ENCODE measurements at regions not wholly inside any gene's neighbourhood (a gene's known extent, or its start where the extent isn't known, plus 50 kb on each side); places are given as distances from the start of the nearest gene placed in this dataset.

DNA sequence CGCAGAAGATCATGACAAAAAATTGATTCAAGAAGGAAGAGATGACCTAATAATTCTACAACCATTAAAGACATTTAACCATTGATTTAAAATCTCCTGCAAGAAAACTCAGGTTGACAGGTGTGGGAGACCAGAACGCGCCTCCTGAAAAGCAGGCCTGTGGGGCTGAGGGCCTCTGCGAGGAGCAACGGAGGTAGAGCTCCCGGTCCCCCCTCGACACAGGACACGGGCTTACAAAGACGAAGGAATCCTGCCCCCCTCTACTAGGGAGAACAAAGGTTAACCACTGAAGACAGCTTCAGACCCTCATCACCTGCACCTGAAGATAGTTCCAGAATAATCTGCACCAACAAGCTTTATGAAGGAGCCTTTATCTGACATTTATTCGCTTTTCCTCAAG lies 55.9 kb upstream of the INPP5A start:
- Histone ChIP-seq H3K9me3 (ENCODE audit: control insufficient read depth in 2 of 3, insufficient read depth in 1 of 3, low read length in 3 of 3) (no peaks in the 10 kb centered on the region), H3K27ac (ENCODE audit: low read depth in 2 of 2, low read length in 2 of 2) (no peak overlapping the region), H3K4me1 (ENCODE audit: control insufficient read depth in 2 of 3, insufficient read depth in 2 of 3, low read depth in 1 of 3, low read length in 3 of 3) (no peaks in the 10 kb centered on the region), H3K27me3 (ENCODE audit: control insufficient read depth, insufficient read depth, low read length) (no peaks in the 10 kb centered on the region), H3K4me3 (ENCODE audit: low read length in 3 of 3) (no peak overlapping the region), H3K9ac (ENCODE audit: low read length in 3 of 3) (no peak overlapping the region), H3K36me3 (ENCODE audit: control insufficient read depth in 2 of 3, insufficient read depth in 3 of 3, low read length in 3 of 3) (no peaks in the 10 kb centered on the region)
- DNase-seq (peak in 1 of 5 donors; percentile 38), FAIRE-seq (no peak)
- no peak for TF ChIP-seq CTCF (IDR thresholded peaks at IDR 0.05; ENCODE audit: borderline replicate concordance, extremely low read depth, insufficient read depth)
- intact Hi-C loops (cut with DNase I) = no loop called here

GRCh38 chr10:132482090-132482800 lies 55.3 kb upstream of the INPP5A start:
- H3K27ac ChIP-seq (ENCODE audit: low read depth in 2 of 2, low read length in 2 of 2) = no peak overlapping the region
- H3K9me3 ChIP-seq (ENCODE audit: control insufficient read depth in 2 of 3, insufficient read depth in 1 of 3, low read length in 3 of 3) = no peaks in the 10 kb centered on the region
- no peaks in the 10 kb centered on the region for H3K4me1 ChIP-seq (ENCODE audit: control insufficient read depth in 2 of 3, insufficient read depth in 2 of 3, low read depth in 1 of 3, low read length in 3 of 3)
- FAIRE-seq = no peak
- no peak for DNase-seq
- no peak overlapping the region for H3K4me3 ChIP-seq (ENCODE audit: low read length in 3 of 3)
- no peak for TF ChIP-seq CTCF (IDR thresholded peaks at IDR 0.05; ENCODE audit: borderline replicate concordance, extremely low read depth, insufficient read depth)
- H3K36me3 ChIP-seq (ENCODE audit: control insufficient read depth in 2 of 3, insufficient read depth in 3 of 3, low read length in 3 of 3) = no peaks in the 10 kb centered on the region
- no peak overlapping the region for H3K9ac ChIP-seq (ENCODE audit: low read length in 3 of 3)
- H3K27me3 ChIP-seq (ENCODE audit: control insufficient read depth, insufficient read depth, low read length) = no peaks in the 10 kb centered on the region
- intact Hi-C loops (cut with DNase I) = no loop called here

DNA sequence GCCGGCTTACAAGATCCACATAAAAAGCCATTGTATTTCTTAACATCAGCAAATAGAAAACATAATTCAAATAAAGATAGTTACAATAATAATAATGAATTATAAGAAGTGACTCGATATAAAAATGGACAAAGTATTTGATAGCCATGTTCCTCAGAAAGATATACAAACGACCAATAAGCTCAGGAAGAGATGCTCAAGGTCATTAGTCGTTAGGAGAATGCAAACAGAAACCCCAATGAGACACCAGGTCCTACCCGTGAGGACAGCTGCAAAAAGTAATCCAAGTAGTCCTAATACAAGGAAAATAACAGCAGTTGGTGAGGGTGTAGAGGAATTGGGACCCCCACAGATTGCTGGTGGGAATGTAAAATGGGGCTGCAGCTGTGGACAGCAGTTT lies 54.2 kb upstream of the INPP5A start:
- no peaks in the 10 kb centered on the region for H3K36me3 ChIP-seq (ENCODE audit: control insufficient read depth in 2 of 3, insufficient read depth in 3 of 3, low read length in 3 of 3)
- H3K9me3 ChIP-seq (ENCODE audit: control insufficient read depth in 2 of 3, insufficient read depth in 1 of 3, low read length in 3 of 3) = no peaks in the 10 kb centered on the region
- no peak overlapping the region for H3K27ac ChIP-seq (ENCODE audit: low read depth in 2 of 2, low read length in 2 of 2)
- H3K4me1 ChIP-seq (ENCODE audit: control insufficient read depth in 2 of 3, insufficient read depth in 2 of 3, low read depth in 1 of 3, low read length in 3 of 3) = no peaks in the 10 kb centered on the region
- no peak for FAIRE-seq
- TF ChIP-seq CTCF (IDR thresholded peaks at IDR 0.05; ENCODE audit: borderline replicate concordance, extremely low read depth, insufficient read depth) = no peak
- H3K27me3 ChIP-seq (ENCODE audit: control insufficient read depth, insufficient read depth, low read length) = no peaks in the 10 kb centered on the region
- H3K4me3 ChIP-seq (ENCODE audit: low read length in 3 of 3) = no peak overlapping the region
- no peak overlapping the region for H3K9ac ChIP-seq (ENCODE audit: low read length in 3 of 3)
- no peak for DNase-seq
- intact Hi-C loops (cut with DNase I) = no loop called here

- H3K9me3 ChIP-seq (ENCODE audit: control insufficient read depth in 2 of 3, insufficient read depth in 1 of 3, low read length in 3 of 3) = no peaks in the 10 kb centered on the region
- TF ChIP-seq CTCF (IDR thresholded peaks at IDR 0.05; ENCODE audit: borderline replicate concordance, extremely low read depth, insufficient read depth) = no peak
- FAIRE-seq = no peak
- peak in 1 of 5 donors; percentile 53 for DNase-seq
- no peak overlapping the region for H3K4me3 ChIP-seq (ENCODE audit: low read length in 3 of 3)
- H3K36me3 ChIP-seq (ENCODE audit: control insufficient read depth in 2 of 3, insufficient read depth in 3 of 3, low read length in 3 of 3) = no peaks in the 10 kb centered on the region
- H3K4me1 ChIP-seq (ENCODE audit: control insufficient read depth in 2 of 3, insufficient read depth in 2 of 3, low read depth in 1 of 3, low read length in 3 of 3) = no peaks in the 10 kb centered on the region
- no peak overlapping the region for H3K27ac ChIP-seq (ENCODE audit: low read depth in 2 of 2, low read length in 2 of 2)
- intact Hi-C loops (cut with DNase I) = no loop called here
- no peak overlapping the region for H3K9ac ChIP-seq (ENCODE audit: low read length in 3 of 3)
- H3K27me3 ChIP-seq (ENCODE audit: control insufficient read depth, insufficient read depth, low read length) = no peaks in the 10 kb centered on the region
Observed at GRCh38 chr10:132484922-132485321, 52.7 kb upstream of the INPP5A start.

Data from kidney (tissue), 13 donors.